Activated CD8-positive, alpha-beta memory T cell treated with anti-CD3 and anti-CD28 coated beads, Interleukin-2, amount 50 U/mL, for 1 hour (primary cell): ENCODE measurements at regions not wholly inside any gene's neighbourhood (a gene's known extent, or its start where the extent isn't known, plus 50 kb on each side); places are given as distances from the start of the nearest gene placed in this dataset.
"Not testable (repeated sequence)": the region's sequence is repeated elsewhere in the genome, so short reads cannot be mapped to it uniquely, and the experiment has no call there.

Source experiments
- DNase-seq: peaks from one replicate; pipeline ENCODE4 v3.0.0-alpha.2; 2020; ENCODE audit errors: extremely low read depth

DNA sequence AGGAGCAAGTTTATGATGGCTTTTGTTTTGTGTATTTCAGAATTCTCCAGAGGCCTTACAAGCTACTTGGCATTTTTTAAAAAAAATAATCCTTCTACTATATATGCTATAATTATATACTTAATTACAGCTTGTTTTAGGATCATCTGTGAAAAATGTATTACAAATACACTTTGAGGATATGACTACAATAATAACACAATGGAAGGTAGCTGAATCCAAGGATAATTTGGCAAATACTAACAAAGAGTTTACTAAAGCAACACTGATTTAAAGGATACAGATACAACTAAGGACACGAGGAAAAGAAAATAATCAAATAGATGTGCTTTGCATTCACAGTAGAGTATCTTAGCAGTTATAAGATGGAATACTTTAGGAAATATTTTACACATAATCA is 381.9 kb upstream of the CITED2 start:
- no peak for DNase-seq

DNA sequence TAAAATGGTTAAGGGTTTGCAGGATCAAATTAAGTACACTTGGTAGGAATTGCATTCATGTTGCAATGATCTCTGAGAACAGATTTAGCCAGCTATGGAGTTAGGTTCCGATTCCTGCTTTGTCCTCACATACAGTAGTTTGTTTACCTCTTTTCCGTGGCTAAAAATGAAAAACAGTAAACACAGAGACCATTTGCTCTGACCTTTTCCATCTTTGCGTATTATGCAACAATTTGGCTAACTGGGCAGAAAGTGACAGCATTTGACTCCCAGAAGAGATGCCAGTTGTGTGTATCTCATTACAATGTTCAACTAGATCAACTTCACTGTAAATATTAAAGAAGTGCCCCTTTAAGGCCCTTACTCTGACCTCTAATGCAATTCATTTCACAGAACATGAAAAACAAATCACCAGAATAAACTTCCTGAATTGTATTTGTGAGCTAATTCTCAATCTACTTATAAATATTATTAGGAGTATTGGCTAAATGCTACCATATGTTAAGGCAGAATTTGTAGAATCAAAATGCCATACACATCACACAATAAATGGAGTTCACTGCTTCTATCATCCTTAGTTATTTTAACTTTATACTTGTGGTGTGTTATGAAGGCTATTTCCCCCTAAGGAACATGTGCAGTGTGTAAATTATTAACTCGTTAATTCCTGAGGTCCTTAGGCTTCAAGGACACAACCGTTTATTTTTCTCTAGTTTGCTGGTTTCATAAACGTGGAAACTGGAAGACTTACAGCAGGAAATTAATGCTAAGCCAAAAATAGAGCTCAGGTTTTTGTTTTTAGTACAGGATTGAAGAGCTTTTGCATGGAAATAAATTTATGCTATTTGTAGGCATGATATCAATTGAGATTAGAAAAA is 380.7 kb upstream of the CITED2 start:
- DNase-seq, result no peak

DNA sequence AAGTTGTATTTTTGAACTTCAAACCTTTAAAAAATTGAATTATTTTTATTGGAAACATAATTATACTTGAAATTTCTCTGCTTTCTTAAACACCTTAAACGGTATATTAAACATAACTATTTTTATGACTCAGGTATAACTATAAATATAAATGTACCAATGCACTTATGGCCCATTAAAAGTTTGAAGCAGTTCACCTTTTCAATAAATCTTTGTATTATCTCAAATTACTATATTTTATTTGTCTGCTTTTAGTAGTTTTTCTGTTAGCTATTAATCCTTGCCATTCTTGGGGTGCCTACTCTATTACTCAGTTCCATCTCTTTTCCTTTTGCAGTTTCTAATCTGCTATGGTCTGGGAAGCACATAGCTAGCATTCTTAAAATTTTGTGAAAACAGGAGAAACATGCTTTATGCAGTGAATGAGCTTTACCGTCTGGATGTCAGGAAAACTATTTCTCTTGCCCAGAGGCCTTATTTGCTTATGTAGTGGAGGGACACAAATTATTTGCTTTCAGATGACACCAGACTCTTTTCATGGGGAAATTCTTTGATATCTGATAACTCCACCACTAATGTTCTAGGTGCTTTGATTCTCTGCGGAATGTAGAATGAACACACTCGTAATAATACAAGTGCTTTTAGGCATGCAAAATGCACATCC is 378.9 kb upstream of the CITED2 start:
- DNase-seq, result no peak

DNA sequence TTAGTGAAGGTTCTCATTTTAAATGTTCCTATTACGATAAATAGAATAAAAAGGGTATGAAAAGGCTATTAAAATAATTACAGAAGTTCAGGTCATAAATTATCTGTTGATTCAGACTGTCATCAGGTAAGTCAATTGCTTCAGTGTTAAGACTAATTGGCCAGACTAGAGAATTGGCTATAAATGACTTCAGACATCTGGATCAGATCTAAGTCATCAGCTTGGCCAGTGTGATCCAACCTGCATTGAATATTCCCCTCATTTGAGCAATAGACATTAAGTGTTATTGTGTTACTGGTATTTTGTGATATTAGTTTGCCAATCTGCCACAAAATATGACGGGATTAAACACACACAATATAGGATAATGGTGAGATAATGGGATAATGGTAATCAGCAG is 377.6 kb upstream of the CITED2 start:
- DNase-seq, result no peak

DNA sequence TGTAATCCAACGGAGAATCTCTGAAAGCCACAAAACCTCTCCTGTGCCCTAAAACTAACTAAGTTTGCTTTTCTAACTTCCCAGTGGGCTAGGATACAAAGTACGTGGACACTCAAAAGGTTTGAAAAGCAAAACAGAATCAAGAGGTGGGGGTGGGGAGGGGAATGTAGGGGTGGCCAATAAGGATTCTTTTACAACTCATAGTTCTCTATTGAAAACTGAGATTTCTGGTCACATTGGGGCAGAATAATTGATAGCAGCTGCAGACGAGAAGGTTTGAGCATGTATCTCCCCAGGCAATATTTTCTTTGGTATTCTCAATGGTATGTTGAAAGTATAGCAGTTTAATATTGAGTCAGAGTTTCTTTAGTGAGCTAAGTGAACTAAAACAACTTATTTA is 376.7 kb upstream of the CITED2 start:
- no peak for DNase-seq

DNA sequence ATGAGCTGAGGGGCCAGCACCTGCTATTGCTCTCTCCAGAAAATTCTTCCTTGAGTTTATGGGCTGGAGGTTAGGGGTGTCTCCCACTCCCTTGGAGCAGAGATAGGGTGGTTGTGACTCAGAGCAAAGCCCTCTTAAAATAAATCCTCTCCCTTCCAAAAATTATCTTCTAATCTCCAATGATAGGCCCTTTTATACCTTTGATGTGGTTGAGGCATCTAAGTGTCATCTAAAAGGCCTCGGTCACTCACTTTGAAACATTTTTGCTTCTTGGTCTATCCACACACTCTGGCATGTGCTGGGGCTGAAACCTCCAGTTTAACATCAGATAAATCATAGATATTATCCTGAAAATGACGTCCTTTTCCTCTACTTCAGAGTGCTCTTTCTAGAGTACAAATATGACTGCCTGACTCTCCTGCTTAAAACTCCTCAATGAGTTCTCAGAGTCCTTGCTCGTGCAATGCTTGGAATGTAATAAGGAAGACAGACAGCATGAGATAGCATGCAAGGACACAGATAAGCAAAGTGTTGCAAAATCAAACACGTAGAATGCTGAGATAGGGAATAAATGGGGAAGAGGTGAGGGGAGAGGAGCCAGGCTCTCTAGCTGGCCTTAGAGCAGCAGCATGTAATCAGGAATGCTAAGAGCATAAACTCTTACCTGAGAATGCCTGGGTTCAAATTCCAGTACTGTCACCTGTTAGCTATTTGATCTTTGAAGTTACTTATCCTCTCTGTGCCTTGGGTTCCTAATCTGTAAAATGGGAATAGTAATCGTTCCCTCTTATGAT is 374.1 kb upstream of the CITED2 start:
- no peak for DNase-seq

DNA sequence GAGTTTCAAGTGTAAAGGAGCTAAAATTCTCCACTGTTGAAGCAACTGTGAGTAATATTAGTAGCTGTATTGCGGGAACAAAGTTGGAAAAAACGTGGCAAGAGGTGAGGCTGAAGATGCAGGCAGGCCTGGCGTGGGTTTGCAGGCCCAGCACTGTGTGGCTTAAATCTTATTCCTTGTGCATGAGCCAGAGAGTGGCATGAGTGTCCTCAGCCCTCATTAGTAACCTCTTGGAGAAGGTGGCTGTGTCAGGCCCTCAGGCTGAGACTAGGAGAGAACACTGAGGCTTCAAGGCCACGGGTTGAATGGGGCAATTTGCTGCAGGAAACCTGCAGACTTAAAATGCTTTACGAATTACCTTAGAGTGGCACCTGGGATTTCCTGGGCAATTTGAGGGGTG is 372.7 kb upstream of the CITED2 start:
- DNase-seq, result no peak

DNA sequence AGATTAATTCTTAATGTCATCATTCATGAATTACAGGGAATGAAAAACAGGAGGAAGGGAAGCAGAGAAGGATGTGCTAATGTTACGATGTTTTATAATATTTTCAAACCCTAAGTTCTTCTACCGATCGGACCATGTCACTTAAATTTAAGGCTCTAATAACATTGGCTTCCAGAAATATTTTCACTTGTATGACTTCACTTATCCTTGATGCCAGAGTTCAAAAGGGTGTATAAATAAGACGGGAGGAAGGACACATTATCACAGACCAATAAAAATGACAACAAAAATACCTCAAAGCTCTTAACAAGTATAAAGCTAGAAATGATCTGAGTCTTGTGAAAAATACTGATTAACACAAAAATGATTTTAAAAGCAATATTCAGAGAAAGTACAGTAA is 370.4 kb upstream of the CITED2 start:
- DNase-seq, result no peak

DNA sequence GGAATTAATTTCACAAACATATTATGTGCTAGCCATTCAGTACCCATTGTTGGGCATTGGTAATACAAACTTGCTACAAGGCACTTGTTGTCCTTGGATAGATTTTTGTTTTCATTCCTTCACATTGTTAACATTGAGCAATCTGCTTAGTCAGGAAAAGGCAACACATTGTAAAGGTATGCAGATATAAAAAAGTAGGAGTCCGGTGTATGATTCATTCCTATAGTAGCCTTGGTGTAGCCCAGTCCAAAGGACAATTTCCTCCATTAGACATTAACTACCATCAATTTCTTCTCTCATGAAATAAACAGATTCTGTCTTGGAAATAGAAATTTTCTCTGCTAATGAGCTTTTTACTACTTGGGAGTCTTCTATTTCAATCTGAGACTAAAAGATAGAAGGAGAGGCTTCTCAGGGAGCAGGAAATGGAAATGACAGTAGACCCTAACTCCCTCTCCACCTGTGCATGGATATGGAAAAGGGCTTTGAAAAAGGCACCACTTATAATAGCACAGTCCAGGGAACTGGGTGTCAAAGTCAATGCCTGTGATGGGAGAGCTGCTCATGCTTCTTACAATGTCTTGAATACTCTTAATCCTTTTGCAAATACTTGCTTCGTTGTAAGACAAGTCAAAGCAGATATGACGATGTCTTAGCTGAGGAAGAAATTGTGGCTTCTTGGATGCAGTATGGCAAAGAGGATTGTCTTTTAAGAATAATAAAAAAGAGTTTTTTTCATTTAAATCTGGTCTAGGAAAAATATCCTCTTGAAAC is 369.4 kb upstream of the CITED2 start:
- no peak for DNase-seq

DNA sequence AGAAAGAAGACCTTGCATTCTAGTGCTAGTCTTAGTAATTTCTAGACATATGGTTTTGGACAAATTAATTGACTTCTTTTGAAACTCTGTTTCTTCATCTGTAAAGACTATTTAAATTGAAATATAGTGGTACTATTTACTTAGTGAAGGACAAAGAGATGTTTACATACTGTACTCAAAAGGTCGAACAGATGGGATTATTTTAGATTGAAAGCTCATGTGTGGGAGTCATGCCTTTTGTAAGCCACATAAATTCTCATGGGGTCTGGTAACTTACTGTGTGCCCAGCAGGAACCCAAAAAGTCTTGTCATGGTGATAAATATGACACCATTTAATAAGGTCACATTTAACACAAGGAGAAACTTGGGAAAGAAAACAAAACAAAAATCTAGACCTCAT is 368.2 kb upstream of the CITED2 start:
- no peak for DNase-seq

DNA sequence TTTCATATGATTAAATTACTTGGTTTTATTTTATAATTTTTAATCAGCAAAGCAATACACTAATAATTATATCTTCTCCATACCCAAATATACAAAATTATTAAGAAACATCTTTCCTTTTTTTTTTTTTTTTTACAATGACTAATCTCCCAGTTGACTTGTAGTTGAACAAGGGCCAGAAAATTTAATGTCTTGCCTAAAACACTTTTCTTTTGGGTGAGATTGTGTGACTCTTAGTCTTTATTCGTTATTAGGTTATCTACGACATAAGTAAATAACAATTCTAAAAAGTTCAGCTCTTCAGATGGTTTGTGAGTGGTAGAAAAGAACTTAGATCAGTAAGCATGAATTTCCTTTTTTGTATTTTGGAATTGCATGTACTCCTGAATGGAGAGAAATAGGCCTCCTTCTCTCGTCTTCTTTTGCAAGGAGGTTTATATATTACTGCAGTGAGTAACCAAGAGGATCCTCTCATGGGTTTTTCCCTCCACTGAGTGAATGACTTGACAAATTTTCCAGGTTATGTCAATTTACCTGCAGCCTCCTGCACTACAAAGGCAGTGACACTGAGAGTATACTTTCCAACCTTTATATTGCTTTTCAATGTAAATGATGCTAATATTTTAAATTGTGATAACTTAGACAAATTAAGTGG is 364.5 kb upstream of the CITED2 start:
- DNase-seq, result no peak

DNA sequence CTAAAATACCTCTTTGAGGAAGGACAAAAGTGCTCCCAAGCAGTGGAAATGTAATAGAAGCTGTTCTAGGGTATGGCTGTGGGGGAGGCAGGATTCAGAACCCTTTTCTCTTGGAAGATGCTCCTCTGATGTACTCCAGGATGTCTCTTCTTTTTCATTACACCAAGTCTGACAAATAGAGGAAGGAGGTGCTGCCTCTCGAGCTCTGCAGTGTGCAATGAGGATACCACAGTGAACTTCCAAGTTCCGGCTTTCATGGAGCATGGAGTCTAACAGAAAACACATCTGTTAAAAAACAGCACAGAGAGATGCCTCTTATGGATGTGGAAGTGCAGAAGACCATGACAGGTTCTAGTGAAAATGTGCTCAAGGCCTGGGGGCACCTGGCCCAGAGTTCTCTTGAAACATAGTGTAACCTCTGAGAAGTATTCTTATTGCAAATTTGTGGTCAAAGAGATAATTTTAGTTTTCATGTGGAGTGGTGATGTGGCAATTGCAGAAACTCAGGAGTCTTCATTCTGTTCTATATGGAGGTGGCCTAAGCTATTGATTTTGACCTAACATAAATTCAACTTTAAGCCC is 362.0 kb upstream of the CITED2 start:
- no peak for DNase-seq

DNA sequence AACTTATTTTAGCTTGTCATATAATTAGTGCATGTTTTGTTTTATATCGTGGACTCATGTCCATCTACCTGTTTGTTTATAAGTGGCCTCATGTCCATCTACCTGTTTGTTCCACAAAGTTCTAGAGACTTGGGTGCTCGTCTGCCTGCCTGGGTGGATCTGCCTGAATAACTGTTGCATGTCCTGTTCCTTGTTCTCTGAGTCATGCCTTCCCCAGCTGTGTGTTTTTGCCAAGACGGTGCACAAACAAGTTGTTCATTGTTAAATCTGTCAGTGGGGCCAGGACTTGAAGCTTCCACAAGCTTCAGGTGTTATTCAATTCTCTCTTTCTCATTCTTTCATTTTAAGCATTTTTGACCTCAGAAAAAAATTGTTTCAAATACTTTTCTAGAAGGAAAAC is 358.0 kb upstream of the CITED2 start:
- no peak for DNase-seq

DNA sequence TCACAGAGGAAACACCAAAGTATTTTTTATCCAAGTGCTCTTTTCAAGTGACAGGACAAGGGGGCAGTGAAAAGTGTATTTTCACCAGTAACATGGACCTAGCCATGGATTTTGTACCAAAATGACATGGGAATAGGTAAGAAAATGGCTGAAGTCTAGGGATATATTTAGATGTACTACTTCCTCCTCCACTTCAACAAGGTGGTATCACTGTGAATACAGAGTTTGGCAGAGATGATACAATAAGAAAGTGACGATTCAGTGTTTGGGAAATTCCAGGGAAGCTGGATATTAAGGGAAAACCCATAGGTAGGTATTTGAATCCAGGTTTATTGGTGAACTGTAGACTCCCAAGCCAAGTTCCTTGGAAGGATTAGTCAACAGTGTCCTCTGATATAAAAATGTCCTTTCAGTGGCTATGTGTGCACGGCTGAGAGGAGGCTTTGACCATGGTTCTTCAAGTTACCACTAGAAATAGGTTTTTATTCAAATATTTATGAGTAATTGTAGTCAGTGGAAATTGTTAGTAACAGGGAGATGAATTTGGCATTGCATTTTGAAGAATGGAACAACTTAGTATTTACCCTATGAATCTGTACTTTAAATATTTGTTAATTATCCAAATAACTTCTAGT is 356.0 kb upstream of the CITED2 start:
- DNase-seq, result no peak

DNA sequence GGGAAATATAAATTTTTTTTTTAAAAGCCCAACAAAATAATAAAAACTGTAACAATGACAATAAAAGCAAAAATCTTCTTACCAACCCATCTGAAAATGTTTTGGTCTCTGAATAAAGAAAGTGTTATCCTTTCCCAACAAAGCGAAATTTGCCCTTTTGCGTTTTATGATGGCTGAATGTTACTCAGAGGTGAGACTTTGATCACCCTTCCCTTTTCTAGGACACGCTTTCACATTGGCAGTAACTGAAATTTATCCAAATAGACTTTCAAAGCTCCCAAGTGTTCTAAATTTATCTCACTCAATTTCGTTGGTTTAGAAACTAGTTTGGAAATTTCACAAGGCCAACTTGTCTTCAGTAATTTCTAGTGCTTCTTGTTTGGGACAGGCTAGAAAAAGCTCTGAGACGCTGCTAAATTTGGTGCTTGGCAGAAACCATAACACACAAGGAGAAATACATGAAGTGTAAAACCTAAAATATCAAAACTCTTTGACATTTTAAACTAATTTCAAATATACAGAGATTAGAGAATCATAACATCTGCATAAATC is 354.5 kb upstream of the CITED2 start:
- no peak for DNase-seq

DNA sequence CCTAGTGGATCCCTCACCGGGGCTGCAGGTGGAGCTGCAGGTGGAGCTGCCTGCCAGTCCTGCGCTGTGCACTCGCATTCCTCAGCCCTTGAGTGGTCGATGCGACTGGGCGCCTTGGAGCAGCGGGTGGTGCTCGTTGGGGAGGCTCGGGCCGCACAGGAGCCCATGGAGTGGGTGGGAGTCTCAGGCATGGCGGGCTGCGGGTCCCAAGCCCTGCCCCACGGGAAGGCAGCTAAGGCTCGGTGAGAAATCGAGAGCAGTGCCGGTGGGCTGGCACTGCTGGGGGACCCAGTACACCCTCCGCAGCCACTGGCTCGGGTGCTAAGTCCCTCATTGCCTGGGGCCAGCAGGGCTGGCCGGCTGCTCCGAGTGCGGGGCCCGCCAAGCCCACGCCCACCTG is 351.8 kb upstream of the CITED2 start:
- DNase-seq, result not testable (repeated sequence)

DNA sequence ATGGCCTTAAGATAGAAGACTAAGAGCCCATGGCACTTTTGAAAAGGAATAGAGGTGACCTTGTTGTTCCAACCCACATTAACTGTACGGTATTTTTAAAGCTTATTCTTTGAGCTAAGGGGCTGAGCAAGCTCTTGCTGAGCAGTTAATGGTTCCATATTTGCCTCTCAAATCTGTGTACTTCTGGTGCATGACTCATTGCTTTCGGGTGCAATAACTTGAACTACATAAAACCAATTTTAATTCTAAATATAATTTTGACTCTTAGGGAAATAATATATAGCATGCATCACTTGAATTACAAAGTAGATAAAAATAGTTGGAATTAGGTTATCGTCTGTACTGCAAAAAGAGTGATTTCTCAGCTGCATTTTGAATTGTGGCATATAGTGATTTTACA is 348.1 kb upstream of the CITED2 start:
- DNase-seq, result no peak

DNA sequence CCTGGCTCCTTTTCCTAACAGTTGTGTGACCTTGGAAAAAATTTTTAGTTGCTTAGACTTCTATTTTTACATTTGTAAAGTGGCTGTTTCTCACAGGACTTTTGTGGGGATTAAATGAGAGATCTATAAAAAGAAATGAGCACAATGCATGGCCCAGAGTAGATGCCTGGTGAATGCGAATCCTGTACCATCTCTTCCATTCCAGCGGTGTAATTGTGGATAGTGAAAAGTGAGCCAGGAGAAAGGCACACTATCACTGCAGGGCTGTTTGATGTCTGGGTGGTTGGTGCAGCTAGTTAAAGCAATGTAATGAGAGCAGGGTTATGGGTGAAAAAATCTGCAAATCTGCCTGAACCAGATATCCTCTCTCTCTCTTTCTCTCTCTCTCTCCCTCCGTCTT is 347.5 kb upstream of the CITED2 start:
- DNase-seq, result no peak

DNA sequence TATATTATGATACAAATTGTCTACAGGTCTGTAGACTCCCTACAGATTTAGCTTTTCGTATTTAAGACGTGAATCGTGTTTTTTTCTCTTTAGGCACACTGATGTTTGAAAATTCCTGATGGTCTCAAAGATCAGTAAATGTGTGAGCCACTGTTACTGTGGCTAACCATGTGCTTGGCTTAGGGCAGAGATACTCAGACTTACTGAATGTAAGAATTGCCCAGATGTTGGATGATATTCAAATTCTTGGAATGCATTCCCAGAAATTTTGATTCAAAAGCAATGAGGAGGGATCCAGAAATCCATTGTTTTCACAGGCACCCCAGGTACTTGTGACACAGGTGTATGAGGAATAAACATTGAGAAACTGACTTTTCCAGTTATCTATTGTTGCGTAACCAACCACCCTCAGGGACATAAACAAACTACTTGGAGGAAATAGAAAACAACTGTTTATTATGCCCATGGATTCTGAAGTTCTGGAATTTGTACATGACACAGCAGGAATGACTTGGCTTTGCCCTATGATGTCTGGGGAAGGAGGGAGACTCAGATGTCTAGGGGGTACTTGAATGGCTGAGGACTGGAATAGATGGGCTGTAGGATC is 339.6 kb upstream of the CITED2 start:
- DNase-seq, result no peak

DNA sequence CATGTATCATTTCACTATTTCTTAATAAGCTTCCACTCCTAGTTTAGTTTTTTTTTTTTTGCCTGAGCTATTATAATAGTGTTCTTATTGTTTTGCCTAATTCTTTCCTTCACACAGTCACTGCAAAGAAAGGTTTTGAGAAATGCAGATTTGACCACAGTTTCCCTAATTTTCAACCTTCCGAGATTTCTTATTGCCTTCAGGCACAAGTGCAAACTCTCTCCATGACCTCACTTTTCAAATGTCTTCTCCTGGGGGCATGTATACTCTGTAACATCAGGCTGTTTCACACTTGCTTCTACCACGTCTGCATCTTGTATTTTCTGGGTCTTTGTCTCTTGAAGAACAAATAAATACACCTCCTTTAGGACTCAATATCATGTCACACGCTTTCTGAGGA is 339.0 kb upstream of the CITED2 start:
- no peak for DNase-seq
